ENCODE measurements at regions not wholly inside any gene's neighbourhood (a gene's known extent, or its start where the extent isn't known, plus 50 kb on each side); places are given as distances from the start of the nearest gene placed in this dataset.
A peak's percentile ranks its signal among the peaks of the same experiment; 100 is the strongest.

- DNase-seq (ENCODE audit: low read depth), result no peak
These were observed 209.2 kb upstream of the ZSWIM2 start for GRCh38 chr2:187058198-187058597.

GRCh38 chr2:187057466-187057865 lies 208.5 kb upstream of the ZSWIM2 start:
- no peak for DNase-seq (ENCODE audit: low read depth)

GRCh38 chr2:187056416-187057334 lies 207.7 kb upstream of the ZSWIM2 start:
- no peak for DNase-seq (ENCODE audit: low read depth)

- DNase-seq (ENCODE audit: low read depth), result peak; percentile 19
These were observed 206.5 kb upstream of the ZSWIM2 start for GRCh38 chr2:187055463-187055862.

- DNase-seq (ENCODE audit: low read depth), result no peak
These were observed 205.7 kb upstream of the ZSWIM2 start for GRCh38 chr2:187054501-187055319.

- no peak for DNase-seq (ENCODE audit: low read depth)
These were observed 202.4 kb upstream of the ZSWIM2 start for GRCh38 chr2:187051350-187051749.

GRCh38 chr2:187050409-187050998 lies 201.5 kb upstream of the ZSWIM2 start:
- DNase-seq (ENCODE audit: low read depth), result peak; percentile 14

GRCh38 chr2:187037310-187037709 lies 188.3 kb upstream of the ZSWIM2 start:
- no peak for DNase-seq (ENCODE audit: low read depth)

GRCh38 chr2:187034434-187034833 lies 185.5 kb upstream of the ZSWIM2 start:
- no peak for DNase-seq (ENCODE audit: low read depth)

- no peak for DNase-seq (ENCODE audit: low read depth)
These were observed 175.8 kb upstream of the ZSWIM2 start for GRCh38 chr2:187024739-187025138.

GRCh38 chr2:187023996-187024395 lies 175.0 kb upstream of the ZSWIM2 start:
- peak; percentile 40 for DNase-seq (ENCODE audit: low read depth)

GRCh38 chr2:187017438-187017837 lies 168.5 kb upstream of the ZSWIM2 start:
- DNase-seq (ENCODE audit: low read depth), result no peak

- DNase-seq (ENCODE audit: low read depth), result peak; percentile 50
These were observed 164.1 kb upstream of the ZSWIM2 start for GRCh38 chr2:187013058-187013457.

GRCh38 chr2:187011206-187011832 lies 162.3 kb upstream of the ZSWIM2 start:
- no peak for DNase-seq (ENCODE audit: low read depth)

GRCh38 chr2:187009483-187010239 lies 160.7 kb upstream of the ZSWIM2 start:
- no peak for DNase-seq (ENCODE audit: low read depth)

GRCh38 chr2:187008111-187008510 lies 159.1 kb upstream of the ZSWIM2 start:
- DNase-seq (ENCODE audit: low read depth), result peak; percentile 85

- no peak for DNase-seq (ENCODE audit: low read depth)
These were observed 154.6 kb upstream of the ZSWIM2 start for GRCh38 chr2:187003611-187004010.

GRCh38 chr2:187003038-187003554 lies 154.1 kb upstream of the ZSWIM2 start:
- DNase-seq (ENCODE audit: low read depth), result no peak

GRCh38 chr2:187002242-187002641 lies 153.3 kb upstream of the ZSWIM2 start:
- DNase-seq (ENCODE audit: low read depth), result no peak

- DNase-seq (ENCODE audit: low read depth), result no peak
These were observed 152.3 kb upstream of the ZSWIM2 start for GRCh38 chr2:187001248-187001647.

GRCh38 chr2:186995092-186995491 lies 146.1 kb upstream of the ZSWIM2 start:
- peak; percentile 75 for DNase-seq (ENCODE audit: low read depth)

All from LHCN-M2 (cell line).